Right hindlimb (tissue), 1 donor: ENCODE measurements at regions not wholly inside any gene's neighbourhood (a gene's known extent, or its start where the extent isn't known, plus 50 kb on each side); places are given as distances from the start of the nearest gene placed in this dataset.
A peak's percentile ranks its signal among the peaks of the same experiment; 100 is the strongest.

Experiments used
- DNase-seq: peaks from one replicate; pipeline ENCODE4 v3.0.0-alpha.2; 2018

- no peak for DNase-seq
Observed at GRCh38 chr2:21646345-21646744, 522.6 kb downstream of the TDRD15 start.

GRCh38 chr2:21650569-21650968 lies 526.8 kb downstream of the TDRD15 start:
- no peak for DNase-seq

- no peak for DNase-seq
Observed at GRCh38 chr2:21655136-21655535, 531.4 kb downstream of the TDRD15 start.

GRCh38 chr2:21656330-21657075 lies 532.7 kb downstream of the TDRD15 start:
- no peak for DNase-seq

- no peak for DNase-seq
Observed at GRCh38 chr2:21657445-21657844, 533.7 kb downstream of the TDRD15 start.

GRCh38 chr2:21658269-21658668 lies 534.5 kb downstream of the TDRD15 start:
- no peak for DNase-seq

GRCh38 chr2:21658907-21659477 lies 535.2 kb downstream of the TDRD15 start:
- DNase-seq = no peak

GRCh38 chr2:21664083-21664482 lies 540.3 kb downstream of the TDRD15 start:
- DNase-seq = no peak

GRCh38 chr2:21667638-21668037 lies 543.9 kb downstream of the TDRD15 start:
- DNase-seq = no peak

- no peak for DNase-seq
Observed at GRCh38 chr2:21668078-21668710, 544.4 kb downstream of the TDRD15 start.

GRCh38 chr2:21676041-21676440 lies 552.3 kb downstream of the TDRD15 start:
- DNase-seq = no peak

- DNase-seq = no peak
Observed at GRCh38 chr2:21676676-21677075, 552.9 kb downstream of the TDRD15 start.

- DNase-seq = no peak
Observed at GRCh38 chr2:21683838-21684237, 560.1 kb downstream of the TDRD15 start.

- no peak for DNase-seq
Observed at GRCh38 chr2:21687589-21687988, 563.8 kb downstream of the TDRD15 start.

GRCh38 chr2:21690005-21690404 lies 566.2 kb downstream of the TDRD15 start:
- DNase-seq = no peak

- DNase-seq = no peak
Observed at GRCh38 chr2:21693081-21693480, 569.3 kb downstream of the TDRD15 start.

GRCh38 chr2:21694079-21694878 lies 570.5 kb downstream of the TDRD15 start:
- DNase-seq = no peak

GRCh38 chr2:21696900-21697299 lies 573.1 kb downstream of the TDRD15 start:
- DNase-seq = no peak

GRCh38 chr2:21700644-21701043 lies 576.9 kb downstream of the TDRD15 start:
- DNase-seq = no peak

GRCh38 chr2:21710031-21710430 lies 586.3 kb downstream of the TDRD15 start:
- DNase-seq = no peak

GRCh38 chr2:21710496-21710895 lies 586.7 kb downstream of the TDRD15 start:
- no peak for DNase-seq

- DNase-seq = peak; percentile 47
Observed at GRCh38 chr2:21715887-21716286, 592.1 kb downstream of the TDRD15 start.

GRCh38 chr2:21727101-21727500 lies 603.3 kb downstream of the TDRD15 start:
- DNase-seq = no peak
